ENCODE measurements at regions not wholly inside any gene's neighbourhood (a gene's known extent, or its start where the extent isn't known, plus 50 kb on each side); places are given as distances from the start of the nearest gene placed in this dataset.

DNA sequence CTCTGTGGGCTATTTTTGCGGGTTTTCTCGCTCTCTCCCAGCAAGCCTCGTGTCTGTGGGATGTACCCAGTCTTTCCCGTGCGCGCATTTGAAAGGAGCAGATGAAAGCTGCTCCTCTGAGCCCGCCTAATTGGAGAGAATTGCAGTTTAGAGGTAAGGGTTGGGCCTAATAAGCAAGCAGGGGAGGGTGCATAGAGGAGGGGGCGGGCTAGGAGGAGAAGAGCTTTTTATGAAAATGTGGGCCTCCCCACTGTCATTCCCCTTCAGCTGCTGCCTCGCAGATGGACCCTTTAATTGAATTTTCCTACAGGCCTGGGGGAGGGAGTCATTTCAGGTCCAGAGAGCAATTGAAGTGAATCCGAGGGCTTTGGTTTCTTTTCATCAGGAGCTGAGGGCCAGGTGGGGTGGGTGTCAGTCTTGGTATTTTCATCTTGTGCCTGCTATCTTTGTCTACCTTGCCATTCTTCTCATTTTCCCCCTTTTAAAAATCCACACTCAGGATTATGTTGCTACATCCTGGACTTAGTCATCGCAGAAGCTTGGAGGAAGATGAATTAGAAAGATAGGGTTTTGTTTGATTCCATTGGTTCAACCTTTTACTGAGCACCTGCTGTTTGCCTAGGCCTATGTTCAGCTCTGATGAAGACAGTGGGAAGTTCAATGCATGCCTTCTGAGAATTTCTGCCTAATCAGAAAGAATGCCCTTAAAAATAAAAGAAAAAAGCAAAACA, 423.4 kb downstream of the CD83 start:
- no peaks in the 10 kb centered on the region for H3K27me3 ChIP-seq
- H3K4me1 ChIP-seq (ENCODE audit: insufficient read depth), result no peaks in the 10 kb centered on the region
- H3K4me3 ChIP-seq, result no peak overlapping the region
- DNase-seq, result no peak
- H3K36me3 ChIP-seq, result no peaks in the 10 kb centered on the region
- TF ChIP-seq EP300 (IDR thresholded peaks at IDR 0.05) (no peak), POLR2A (IDR thresholded peaks at IDR 0.05) (no peak)
- TF ChIP-seq, protein P1, sequence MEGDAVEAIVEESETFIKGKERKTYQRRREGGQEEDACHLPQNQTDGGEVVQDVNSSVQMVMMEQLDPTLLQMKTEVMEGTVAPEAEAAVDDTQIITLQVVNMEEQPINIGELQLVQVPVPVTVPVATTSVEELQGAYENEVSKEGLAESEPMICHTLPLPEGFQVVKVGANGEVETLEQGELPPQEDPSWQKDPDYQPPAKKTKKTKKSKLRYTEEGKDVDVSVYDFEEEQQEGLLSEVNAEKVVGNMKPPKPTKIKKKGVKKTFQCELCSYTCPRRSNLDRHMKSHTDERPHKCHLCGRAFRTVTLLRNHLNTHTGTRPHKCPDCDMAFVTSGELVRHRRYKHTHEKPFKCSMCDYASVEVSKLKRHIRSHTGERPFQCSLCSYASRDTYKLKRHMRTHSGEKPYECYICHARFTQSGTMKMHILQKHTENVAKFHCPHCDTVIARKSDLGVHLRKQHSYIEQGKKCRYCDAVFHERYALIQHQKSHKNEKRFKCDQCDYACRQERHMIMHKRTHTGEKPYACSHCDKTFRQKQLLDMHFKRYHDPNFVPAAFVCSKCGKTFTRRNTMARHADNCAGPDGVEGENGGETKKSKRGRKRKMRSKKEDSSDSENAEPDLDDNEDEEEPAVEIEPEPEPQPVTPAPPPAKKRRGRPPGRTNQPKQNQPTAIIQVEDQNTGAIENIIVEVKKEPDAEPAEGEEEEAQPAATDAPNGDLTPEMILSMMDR (IDR thresholded peaks at IDR 0.05), result no peak
- WGBS, 3 donors, result 82 to 91% (median 85%) methylated on average over 11 of the region's 11 CpGs
- no peaks in the 10 kb centered on the region for H3K9me3 ChIP-seq
- intact Hi-C loops (cut with DNase I), result no loop called here
- H3K27ac ChIP-seq, result no peak overlapping the region

DNA sequence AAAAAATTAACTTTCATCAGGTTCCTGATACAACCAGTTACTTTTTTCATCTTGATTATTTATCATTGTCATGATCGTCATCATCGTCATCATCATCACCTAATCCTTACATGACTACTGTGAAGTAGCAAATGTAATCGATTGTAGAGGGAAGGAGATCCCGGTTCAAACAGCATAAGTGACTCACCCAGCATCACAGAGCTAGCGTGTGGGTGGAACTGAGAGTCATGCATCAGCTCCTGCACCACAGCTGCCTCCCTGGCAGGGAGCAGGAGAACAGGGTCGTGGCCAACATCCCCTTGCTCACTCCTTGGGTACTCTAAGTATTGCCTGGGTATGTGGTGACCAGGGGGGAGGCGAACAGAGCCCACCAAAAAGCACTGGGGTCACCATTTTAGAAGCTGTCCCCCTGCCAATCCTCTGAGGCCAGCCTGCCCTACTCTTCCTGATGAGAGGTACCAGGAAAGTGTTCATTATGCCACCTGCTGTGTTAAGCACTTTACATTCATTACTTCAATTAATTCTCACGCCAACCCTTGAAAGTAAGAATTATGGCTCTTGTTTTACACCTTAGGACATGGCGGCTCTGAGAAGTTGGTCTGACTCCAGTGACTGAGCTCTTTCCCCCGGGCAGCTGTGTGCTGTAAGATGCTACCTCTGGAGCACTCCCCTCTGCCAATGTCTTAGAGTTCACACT, 425.2 kb downstream of the CD83 start:
- TF ChIP-seq POLR2A (IDR thresholded peaks at IDR 0.05) (no peak), EP300 (IDR thresholded peaks at IDR 0.05) (no peak)
- TF ChIP-seq, protein P1 (IDR thresholded peaks at IDR 0.05), result no peak
- H3K27ac ChIP-seq, result no peak overlapping the region
- no peak overlapping the region for H3K4me3 ChIP-seq
- no peak for DNase-seq
- no peaks in the 10 kb centered on the region for H3K9me3 ChIP-seq
- WGBS, 3 donors, result 66 to 77% (median 73%) methylated on average over 10 of the region's 10 CpGs
- H3K27me3 ChIP-seq, result no peaks in the 10 kb centered on the region
- intact Hi-C loops (cut with DNase I), result no loop called here
- H3K4me1 ChIP-seq (ENCODE audit: insufficient read depth), result no peaks in the 10 kb centered on the region
- H3K36me3 ChIP-seq, result no peaks in the 10 kb centered on the region

DNA sequence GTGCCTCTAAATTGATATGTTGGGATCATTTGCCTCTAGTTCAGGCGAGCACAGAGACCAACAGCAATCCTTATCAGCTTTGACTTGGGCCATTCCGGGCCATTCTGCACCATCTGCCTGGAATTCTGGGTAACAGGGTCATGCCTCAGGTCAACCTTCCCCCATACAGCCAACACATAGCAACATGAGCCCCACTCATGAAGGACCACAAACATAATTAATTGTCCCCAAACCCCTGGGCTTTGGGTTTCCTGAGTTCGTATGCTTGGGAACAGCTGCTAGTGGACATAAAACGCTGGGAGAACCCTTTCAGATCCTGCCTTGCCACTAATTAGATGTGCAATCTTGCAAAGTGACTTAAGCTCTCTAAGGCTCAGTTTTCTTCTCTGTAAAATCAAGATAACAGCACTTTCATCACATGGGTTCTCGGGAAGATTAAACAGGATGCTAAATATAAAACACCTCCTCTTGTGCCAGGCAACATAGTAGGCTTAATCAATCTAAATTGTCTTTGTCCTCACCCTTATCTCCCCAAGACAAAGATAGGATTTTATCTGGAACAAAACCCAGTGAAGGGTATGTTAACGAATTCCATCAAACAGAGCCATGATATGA, 426.5 kb downstream of the CD83 start:
- Histone ChIP-seq H3K27me3 (no peaks in the 10 kb centered on the region), H3K4me1 (ENCODE audit: insufficient read depth) (no peaks in the 10 kb centered on the region), H3K9me3 (no peaks in the 10 kb centered on the region), H3K27ac (no peak overlapping the region), H3K36me3 (no peaks in the 10 kb centered on the region), H3K4me3 (no peak overlapping the region)
- 84 to 86% (median 84%) methylated on average over 6 of the region's 6 CpGs for WGBS, 3 donors
- TF ChIP-seq, protein P1 (IDR thresholded peaks at IDR 0.05), result no peak
- TF ChIP-seq POLR2A (IDR thresholded peaks at IDR 0.05) (no peak), EP300 (IDR thresholded peaks at IDR 0.05) (no peak)
- intact Hi-C loops (cut with DNase I), result no loop called here
- no peak for DNase-seq

DNA sequence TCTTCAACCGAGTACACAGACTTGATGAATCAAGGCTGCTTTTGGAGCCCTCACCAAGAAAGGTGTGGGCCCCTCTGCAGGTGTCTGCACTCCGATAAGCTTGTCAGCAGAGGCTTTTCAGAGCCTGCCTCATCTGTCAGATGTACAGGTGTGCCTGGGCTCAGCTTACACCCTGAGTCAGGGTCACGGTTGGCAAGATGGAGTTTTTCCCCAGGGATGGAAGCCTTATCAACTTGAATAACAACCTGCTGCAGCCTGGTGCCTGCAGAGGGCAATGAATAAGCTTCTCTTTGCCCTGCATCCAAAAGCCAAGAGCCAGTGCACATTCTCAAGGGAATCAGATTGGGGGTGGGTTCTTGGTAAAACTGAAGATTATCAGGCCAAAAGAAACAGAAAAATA, 427.1 kb downstream of the CD83 start:
- DNase-seq, result no peak
- 77 to 81% (median 80%) methylated on average over 3 of the region's 3 CpGs for WGBS, 3 donors
- H3K4me3 ChIP-seq, result no peak overlapping the region
- no peaks in the 10 kb centered on the region for H3K36me3 ChIP-seq
- no peaks in the 10 kb centered on the region for H3K27me3 ChIP-seq
- TF ChIP-seq, protein P1 (IDR thresholded peaks at IDR 0.05), result no peak
- intact Hi-C loops (cut with DNase I), result no loop called here
- no peaks in the 10 kb centered on the region for H3K9me3 ChIP-seq
- H3K4me1 ChIP-seq (ENCODE audit: insufficient read depth), result no peaks in the 10 kb centered on the region
- no peak overlapping the region for H3K27ac ChIP-seq
